Cardiac muscle cell (in vitro differentiated cells and primary cell): ENCODE measurements at regions not wholly inside any gene's neighbourhood (a gene's known extent, or its start where the extent isn't known, plus 50 kb on each side); places are given as distances from the start of the nearest gene placed in this dataset.
"Not testable (repeated sequence)": the region's sequence is repeated elsewhere in the genome, so short reads cannot be mapped to it uniquely, and the experiment has no call there.

Experiments
- DNase-seq, 2 donors: peaks; one replicate each; pipeline versions ENCODE4 v3.0.0 to v3.0.0-alpha.2; 2010 to 2017; ENCODE audit warnings: low read depth in 1 of 2, low spot score in 1 of 2
- H3K27ac ChIP-seq: fragments of 200-600 bp; sonication (generic); 2 replicates; pipeline ENCODE4 v1.5.1; 2016
- H3K27me3 ChIP-seq: fragments of 200-600 bp; sonication (generic); 2 replicates; pipeline ENCODE4 v1.6.0; 2016; ENCODE audit warnings: control low read depth
- H3K36me3 ChIP-seq: fragments of 200-600 bp; sonication (generic); 2 replicates; pipeline ENCODE4 v1.5.1; 2016; ENCODE audit warnings: control low read depth
- H3K4me1 ChIP-seq: fragments of 200-600 bp; sonication (generic); 2 replicates; pipeline ENCODE4 v1.8.1; 2017; ENCODE audit warnings: low read depth, mild to moderate bottlenecking, mixed run types
- H3K4me3 ChIP-seq: fragments of 200-600 bp; sonication (generic); 2 replicates; pipeline ENCODE4 v1.5.1; 2016; ENCODE audit warnings: mild to moderate bottlenecking
- H3K9me3 ChIP-seq: fragments of 200-600 bp; sonication (generic); 2 replicates; pipeline ENCODE4 v1.5.1; 2017; ENCODE audit warnings: low read depth, mild to moderate bottlenecking, control low read depth
- CTCF ChIP-seq: IDR thresholded peaks from 2 replicates; pipeline ENCODE4 v1.5.1; 2012; ENCODE audit warnings: low read depth, mild to moderate bottlenecking, low read length

GRCh38 chr10:117818721-117819120, 228.0 kb downstream of the RAB11FIP2 start:
- Histone ChIP-seq H3K9me3 (no peaks in the 10 kb centered on the region), H3K4me1 (no peaks in the 10 kb centered on the region), H3K27me3 (peaks cover 96% of the 10 kb centered on the region), H3K4me3 (no peak overlapping the region), H3K36me3 (no peaks in the 10 kb centered on the region), H3K27ac (no peak overlapping the region)
- no peak for DNase-seq
- no peak for TF ChIP-seq CTCF

GRCh38 chr10:117819304-117819703, 227.4 kb downstream of the RAB11FIP2 start:
- H3K27ac ChIP-seq: no peak overlapping the region
- H3K27me3 ChIP-seq: peaks cover 96% of the 10 kb centered on the region
- H3K4me1 ChIP-seq: no peaks in the 10 kb centered on the region
- no peak for TF ChIP-seq CTCF
- DNase-seq: no peak
- no peaks in the 10 kb centered on the region for H3K9me3 ChIP-seq
- no peaks in the 10 kb centered on the region for H3K36me3 ChIP-seq
- no peak overlapping the region for H3K4me3 ChIP-seq

- DNase-seq: no peak
- H3K9me3 ChIP-seq: no peaks in the 10 kb centered on the region
- H3K27me3 ChIP-seq: peaks cover 99% of the 10 kb centered on the region
- H3K36me3 ChIP-seq: no peaks in the 10 kb centered on the region
- no peak overlapping the region for H3K4me3 ChIP-seq
- H3K4me1 ChIP-seq: no peaks in the 10 kb centered on the region
- TF ChIP-seq CTCF: no peak
- H3K27ac ChIP-seq: no peak overlapping the region
Observed at GRCh38 chr10:117823980-117824379, 222.8 kb downstream of the RAB11FIP2 start.

GRCh38 chr10:117830205-117830604, 216.5 kb downstream of the RAB11FIP2 start:
- Histone ChIP-seq H3K27ac (no peak overlapping the region), H3K9me3 (no peaks in the 10 kb centered on the region), H3K4me3 (no peak overlapping the region), H3K4me1 (no peaks in the 10 kb centered on the region), H3K27me3 (peaks cover 57% of the 10 kb centered on the region), H3K36me3 (no peaks in the 10 kb centered on the region)
- no peak for DNase-seq
- no peak for TF ChIP-seq CTCF

GRCh38 chr10:117830787-117831212, 215.9 kb downstream of the RAB11FIP2 start:
- TF ChIP-seq CTCF: no peak
- Histone ChIP-seq H3K27ac (no peak overlapping the region), H3K27me3 (peaks cover 51% of the 10 kb centered on the region), H3K36me3 (no peaks in the 10 kb centered on the region), H3K4me3 (no peak overlapping the region), H3K9me3 (no peaks in the 10 kb centered on the region), H3K4me1 (no peaks in the 10 kb centered on the region)
- DNase-seq: peak in 1 of 2 donors; percentile 1

GRCh38 chr10:117838500-117839498, 207.9 kb downstream of the RAB11FIP2 start:
- H3K4me3 ChIP-seq, DNase-seq, H3K36me3 ChIP-seq, H3K27ac ChIP-seq, H3K9me3 ChIP-seq, H3K4me1 ChIP-seq: not testable (repeated sequence)
- H3K27me3 ChIP-seq: peaks cover 51% of the 10 kb centered on the region

- not testable (repeated sequence) for H3K4me3 ChIP-seq, H3K27ac ChIP-seq, DNase-seq, H3K36me3 ChIP-seq, H3K9me3 ChIP-seq, H3K4me1 ChIP-seq
- peaks cover 76% of the 10 kb centered on the region for H3K27me3 ChIP-seq
Observed at GRCh38 chr10:117856426-117856825, 190.3 kb downstream of the RAB11FIP2 start.
